ENCODE measurements at regions not wholly inside any gene's neighbourhood (a gene's known extent, or its start where the extent isn't known, plus 50 kb on each side); places are given as distances from the start of the nearest gene placed in this dataset.
"Not testable (repeated sequence)": the region's sequence is repeated elsewhere in the genome, so short reads cannot be mapped to it uniquely, and the experiment has no call there.

DNA sequence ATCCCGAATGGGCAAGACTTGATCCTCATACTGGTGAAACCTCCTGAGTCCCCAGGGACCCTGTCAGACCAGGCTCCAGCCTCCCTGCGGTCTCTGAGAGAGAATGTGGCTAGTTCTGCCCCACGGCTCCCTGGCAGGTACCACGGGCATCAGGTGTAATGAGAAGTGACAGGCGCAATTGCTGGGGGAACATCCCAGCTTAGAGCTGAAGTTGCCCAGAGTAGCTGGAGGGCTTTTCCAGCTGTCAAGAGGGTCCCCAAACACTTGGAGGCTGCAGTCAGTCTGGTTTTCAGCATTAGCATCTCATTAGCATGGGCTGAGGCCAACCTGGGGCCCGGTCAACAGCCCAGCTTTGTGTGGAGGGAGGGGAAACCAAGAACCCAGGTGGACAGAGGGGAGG, 100.0 kb upstream of the TMEM132E start:
- TF ChIP-seq, protein P1, sequence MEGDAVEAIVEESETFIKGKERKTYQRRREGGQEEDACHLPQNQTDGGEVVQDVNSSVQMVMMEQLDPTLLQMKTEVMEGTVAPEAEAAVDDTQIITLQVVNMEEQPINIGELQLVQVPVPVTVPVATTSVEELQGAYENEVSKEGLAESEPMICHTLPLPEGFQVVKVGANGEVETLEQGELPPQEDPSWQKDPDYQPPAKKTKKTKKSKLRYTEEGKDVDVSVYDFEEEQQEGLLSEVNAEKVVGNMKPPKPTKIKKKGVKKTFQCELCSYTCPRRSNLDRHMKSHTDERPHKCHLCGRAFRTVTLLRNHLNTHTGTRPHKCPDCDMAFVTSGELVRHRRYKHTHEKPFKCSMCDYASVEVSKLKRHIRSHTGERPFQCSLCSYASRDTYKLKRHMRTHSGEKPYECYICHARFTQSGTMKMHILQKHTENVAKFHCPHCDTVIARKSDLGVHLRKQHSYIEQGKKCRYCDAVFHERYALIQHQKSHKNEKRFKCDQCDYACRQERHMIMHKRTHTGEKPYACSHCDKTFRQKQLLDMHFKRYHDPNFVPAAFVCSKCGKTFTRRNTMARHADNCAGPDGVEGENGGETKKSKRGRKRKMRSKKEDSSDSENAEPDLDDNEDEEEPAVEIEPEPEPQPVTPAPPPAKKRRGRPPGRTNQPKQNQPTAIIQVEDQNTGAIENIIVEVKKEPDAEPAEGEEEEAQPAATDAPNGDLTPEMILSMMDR (IDR thresholded peaks at IDR 0.05; ENCODE audit: low read depth, low read length, missing control alignments): no peak
- H3K4me3 ChIP-seq (ENCODE audit: low read depth, low read length): no peak overlapping the region
- DNase-seq (ENCODE audit: low read depth): no peak
- in situ Hi-C loops (cut with HindIII; ENCODE audit: low sequenced_read_pairs): no loop called here

DNA sequence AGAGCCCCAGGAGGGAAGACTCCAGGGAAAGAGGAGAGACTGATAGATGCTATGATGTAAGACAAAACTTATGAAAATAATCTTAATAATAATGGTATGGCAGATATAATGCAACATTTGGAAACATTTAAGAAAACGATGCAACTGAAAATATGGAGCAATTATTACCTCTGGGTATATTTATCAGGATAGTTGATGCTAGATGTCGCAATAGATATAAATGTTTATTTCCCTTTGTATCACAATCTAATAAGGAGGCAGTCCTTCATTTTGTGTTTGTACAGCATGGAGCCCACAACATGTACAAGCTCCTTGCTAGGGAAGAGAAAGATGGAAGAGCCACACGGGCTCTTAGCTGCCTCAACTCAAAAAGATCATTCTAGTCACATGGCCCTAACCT, 101.1 kb upstream of the TMEM132E start:
- TF ChIP-seq, protein P1 (IDR thresholded peaks at IDR 0.05; ENCODE audit: low read depth, low read length, missing control alignments): no peak
- no peak overlapping the region for H3K4me3 ChIP-seq (ENCODE audit: low read depth, low read length)
- DNase-seq (ENCODE audit: low read depth): no peak
- in situ Hi-C loops (cut with HindIII; ENCODE audit: low sequenced_read_pairs): no loop called here

DNA sequence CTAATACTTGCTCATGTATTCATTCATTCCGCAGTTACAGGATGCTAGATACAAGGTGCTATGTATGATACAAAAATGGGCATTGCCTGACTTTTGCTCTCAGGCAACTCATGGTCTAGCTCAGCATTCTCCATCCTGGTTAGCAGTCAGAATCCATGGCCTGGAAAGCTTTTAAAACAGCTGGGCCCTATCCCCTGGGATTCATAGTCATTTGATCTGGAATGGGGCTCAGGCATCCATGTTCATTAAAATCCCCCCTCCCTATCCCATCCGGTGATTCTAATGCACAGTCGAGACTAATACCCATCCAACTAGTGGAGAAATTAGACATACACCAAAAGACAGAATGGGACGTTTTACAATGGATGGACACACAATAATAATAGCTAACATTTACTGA, 104.1 kb upstream of the TMEM132E start:
- TF ChIP-seq, protein P1 (IDR thresholded peaks at IDR 0.05; ENCODE audit: low read depth, low read length, missing control alignments): no peak
- in situ Hi-C loops (cut with HindIII; ENCODE audit: low sequenced_read_pairs): no loop called here
- no peak overlapping the region for H3K4me3 ChIP-seq (ENCODE audit: low read depth, low read length)
- DNase-seq (ENCODE audit: low read depth): no peak

GRCh38 chr17:34474706-34475105, 104.7 kb upstream of the TMEM132E start:
- DNase-seq (ENCODE audit: low read depth): no peak
- TF ChIP-seq, protein P1 (IDR thresholded peaks at IDR 0.05; ENCODE audit: low read depth, low read length, missing control alignments): no peak
- in situ Hi-C loops (cut with HindIII; ENCODE audit: low sequenced_read_pairs): no loop called here
- no peak overlapping the region for H3K4me3 ChIP-seq (ENCODE audit: low read depth, low read length)

DNA sequence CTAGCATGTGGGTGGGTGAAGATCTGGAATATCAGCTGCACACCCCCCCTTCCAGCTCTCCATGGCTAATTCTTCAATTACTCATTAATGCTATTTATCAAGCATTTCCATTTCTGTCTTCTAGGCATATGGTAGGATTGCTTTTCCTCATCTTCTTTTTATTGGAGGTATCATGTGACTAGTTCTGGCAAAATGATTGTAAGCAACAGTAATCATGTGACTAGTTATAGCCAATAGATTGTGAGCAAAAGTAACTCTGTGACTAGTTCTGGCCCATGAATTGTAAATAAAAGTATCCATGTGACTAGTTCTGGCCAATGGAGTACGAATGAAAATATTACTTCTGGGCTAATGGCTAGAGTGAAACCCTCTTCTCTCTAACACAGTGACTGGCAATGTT, 107.0 kb upstream of the TMEM132E start:
- in situ Hi-C loops (cut with HindIII; ENCODE audit: low sequenced_read_pairs): no loop called here
- H3K4me3 ChIP-seq (ENCODE audit: low read depth, low read length): no peak overlapping the region
- no peak for DNase-seq (ENCODE audit: low read depth)
- TF ChIP-seq, protein P1 (IDR thresholded peaks at IDR 0.05; ENCODE audit: low read depth, low read length, missing control alignments): no peak

DNA sequence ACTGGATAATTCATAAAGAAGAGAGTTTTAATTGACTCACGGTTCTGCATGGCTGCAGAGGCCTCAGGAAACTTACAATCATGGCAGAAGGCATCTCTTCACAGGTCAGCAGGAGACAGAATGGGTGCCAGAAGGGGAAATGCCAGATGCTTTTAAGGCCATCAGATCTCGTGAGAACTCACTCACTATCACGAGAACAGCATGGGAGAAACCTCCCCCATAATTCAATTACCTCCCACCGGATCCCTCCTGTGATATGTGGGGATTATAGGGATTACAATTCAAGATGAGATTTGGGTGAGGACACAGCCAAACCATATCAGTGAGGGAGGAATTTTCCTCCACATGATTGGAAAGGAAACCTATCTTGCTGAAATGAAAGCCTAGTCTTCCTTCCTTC, 108.1 kb upstream of the TMEM132E start:
- DNase-seq (ENCODE audit: low read depth); H3K4me3 ChIP-seq (ENCODE audit: low read depth, low read length); in situ Hi-C loops (cut with HindIII; ENCODE audit: low sequenced_read_pairs): not testable (repeated sequence)

DNA sequence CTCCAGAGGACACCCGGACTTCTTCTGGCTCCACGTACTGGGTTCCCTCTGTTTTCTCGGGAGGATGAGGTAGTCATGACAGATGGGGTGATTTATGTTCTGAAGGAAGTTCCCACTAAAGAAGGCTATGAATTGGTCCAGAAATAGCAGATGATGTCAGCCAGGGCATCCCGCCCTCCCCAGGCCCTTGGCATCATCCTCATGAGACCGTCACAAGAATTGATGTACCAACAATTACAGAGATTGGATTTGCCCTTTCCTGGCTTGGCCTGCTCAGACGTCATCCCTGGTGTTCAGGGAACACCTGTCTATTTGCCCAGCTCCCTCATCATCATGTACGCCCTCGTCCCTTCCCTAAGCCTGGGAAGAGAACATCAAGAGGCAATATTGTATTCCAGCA, 102.8 kb upstream of the CCL1 start:
- TF ChIP-seq, protein P1 (IDR thresholded peaks at IDR 0.05; ENCODE audit: low read depth, low read length, missing control alignments): no peak
- H3K4me3 ChIP-seq (ENCODE audit: low read depth, low read length): no peak overlapping the region
- no peak for DNase-seq (ENCODE audit: low read depth)
- in situ Hi-C loops (cut with HindIII; ENCODE audit: low sequenced_read_pairs): no loop called here

Measured in astrocyte of the cerebellum (primary cell).